Loucy (cell line): ENCODE measurements at regions not wholly inside any gene's neighbourhood (a gene's known extent, or its start where the extent isn't known, plus 50 kb on each side); places are given as distances from the start of the nearest gene placed in this dataset.

Experiments
- CTCF ChIP-seq: fragments of 200-600 bp; sonication (generic); conservative IDR thresholded peaks from 2 replicates; pipeline ENCODE4 v1.5.1; 2014; ENCODE audit warnings: mild to moderate bottlenecking, antibody characterized with exemption, low read length
- EZH2phosphoT487 ChIP-seq: fragments of 200-600 bp; IDR thresholded peaks from 2 replicates; pipeline ENCODE4 v1.6.1; 2018; ENCODE audit warnings: antibody characterized with exemption, mild to moderate bottlenecking, moderate library complexity, borderline replicate concordance

GRCh38 chr3:73213896-73214295 lies 152.4 kb downstream of the EBLN2 start:
- no peak for TF ChIP-seq CTCF
- no peak for TF ChIP-seq EZH2phosphoT487
